GM12891 (cell line): ENCODE measurements at regions not wholly inside any gene's neighbourhood (a gene's known extent, or its start where the extent isn't known, plus 50 kb on each side); places are given as distances from the start of the nearest gene placed in this dataset.
"Not testable (repeated sequence)": the region's sequence is repeated elsewhere in the genome, so short reads cannot be mapped to it uniquely, and the experiment has no call there.

ENCODE experiments used
- PAX5 ChIP-seq: IDR thresholded peaks from 2 replicates; pipeline ENCODE4 v1.6.1; 2011; ENCODE audit warnings: low read length, moderate library complexity, mild to moderate bottlenecking; ENCODE audit not compliant: insufficient read depth, severe bottlenecking
- POLR2A ChIP-seq: IDR thresholded peaks from 2 replicates; pipeline ENCODE4 v1.6.1; 2011; ENCODE audit warnings: low read depth, low read length, control low read depth
- POLR2AphosphoS5 ChIP-seq: IDR thresholded peaks from 2 replicates; pipeline ENCODE4 v1.6.1; 2011; ENCODE audit warnings: low read depth, low read length, control low read depth
- POU2F2 ChIP-seq: IDR thresholded peaks from 2 replicates; pipeline ENCODE4 v1.6.1; 2011; ENCODE audit warnings: low read depth, mild to moderate bottlenecking, control low read depth, low read length, moderate library complexity
- TAF1 ChIP-seq: IDR thresholded peaks from 2 replicates; pipeline ENCODE4 v1.6.1; 2011; ENCODE audit warnings: low read depth, low read length, control low read depth

DNA sequence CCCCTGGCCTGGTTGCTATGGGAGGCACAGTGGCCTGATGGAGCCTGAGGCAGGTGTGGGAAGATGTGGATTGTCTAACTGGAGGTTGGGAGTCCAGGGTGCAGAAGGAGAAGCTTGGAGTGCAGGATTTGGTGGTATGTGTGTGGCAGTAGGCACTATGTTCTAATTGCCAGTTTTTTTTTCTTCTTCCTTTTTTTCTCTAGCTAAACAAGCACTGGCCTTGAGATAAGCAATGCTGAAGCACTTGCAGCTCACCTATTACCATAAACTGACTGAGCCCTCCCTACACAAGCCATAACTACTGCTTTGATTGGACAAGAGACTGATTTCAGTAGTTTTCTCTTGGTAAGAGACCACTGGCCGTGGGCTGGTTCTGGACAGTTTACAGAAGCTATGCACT lies 123.6 kb downstream of the PPIAL4A start:
- not testable (repeated sequence) for TF ChIP-seq POLR2AphosphoS5, POLR2A, TAF1, PAX5, POU2F2
